OCI-LY1 (cell line): ENCODE measurements at regions not wholly inside any gene's neighbourhood (a gene's known extent, or its start where the extent isn't known, plus 50 kb on each side); places are given as distances from the start of the nearest gene placed in this dataset.
"Not testable (repeated sequence)": the region's sequence is repeated elsewhere in the genome, so short reads cannot be mapped to it uniquely, and the experiment has no call there.

Source experiments
- H2AFZ ChIP-seq: fragments of 200-600 bp; sonication (generic), shearing (Covaris generic); 2 replicates; pipeline ENCODE4 v1.6.0; 2014; ENCODE audit warnings: antibody characterized with exemption, mild to moderate bottlenecking, low read length
- H3F3A ChIP-seq: fragments of 200-600 bp; sonication (generic), shearing (Covaris generic); 2 replicates; pipeline ENCODE4 v1.6.0; 2014; ENCODE audit warnings: mild to moderate bottlenecking, antibody characterized with exemption, low read length, moderate library complexity; ENCODE audit not compliant: insufficient read depth
- H3K27ac ChIP-seq: fragments of 200-600 bp; sonication (generic); 2 replicates; pipeline ENCODE4 v1.5.1; 2014; ENCODE audit warnings: low read length, mixed run types, mild to moderate bottlenecking, low read depth; ENCODE audit not compliant: poor library complexity, severe bottlenecking
- H3K27me3 ChIP-seq: fragments of 200-600 bp; sonication (generic); 2 replicates; pipeline ENCODE4 v1.6.0; 2014; ENCODE audit warnings: antibody characterized with exemption, mild to moderate bottlenecking, low read length, moderate library complexity; ENCODE audit not compliant: insufficient read depth
- H3K36me3 ChIP-seq: fragments of 200-600 bp; sonication (generic); 2 replicates; pipeline ENCODE4 v1.6.1; 2014; ENCODE audit warnings: mild to moderate bottlenecking, antibody characterized with exemption, low read length, moderate library complexity, mixed read lengths; ENCODE audit not compliant: insufficient read depth
- H3K4me1 ChIP-seq: fragments of 200-600 bp; sonication (generic); 2 replicates; pipeline ENCODE4 v1.5.1; 2014; ENCODE audit warnings: mild to moderate bottlenecking, low read length, moderate library complexity; ENCODE audit not compliant: insufficient read depth, severe bottlenecking
- H3K4me2 ChIP-seq: fragments of 200-600 bp; sonication (generic), shearing (Covaris generic); 2 replicates; pipeline ENCODE4 v1.6.1; 2014; ENCODE audit warnings: low read length
- H3K4me3 ChIP-seq: fragments of 200-600 bp; sonication (generic); 2 replicates; pipeline ENCODE4 v1.5.1; 2014; ENCODE audit warnings: low read length, low read depth, mild to moderate bottlenecking, mixed read lengths; ENCODE audit not compliant: poor library complexity, severe bottlenecking
- H3K79me2 ChIP-seq: fragments of 200-600 bp; shearing (Covaris generic); 2 replicates; pipeline ENCODE4 v1.6.1; 2016; ENCODE audit warnings: mixed run types, low read length, mixed read lengths; ENCODE audit not compliant: insufficient read depth
- H3K9ac ChIP-seq: fragments of 200-600 bp; sonication (generic), shearing (Covaris generic); 2 replicates; pipeline ENCODE4 v1.6.1; 2014; ENCODE audit warnings: mild to moderate bottlenecking, low read length, mixed read lengths
- H3K9me2 ChIP-seq: fragments of 200-600 bp; sonication (generic), shearing (Covaris generic); 2 replicates; pipeline ENCODE4 v1.6.1; 2014; ENCODE audit warnings: low read depth, mild to moderate bottlenecking, low read length, mixed read lengths
- H3K9me3 ChIP-seq: fragments of 200-600 bp; shearing (Covaris generic); 2 replicates; pipeline ENCODE4 v1.6.1; 2014; ENCODE audit warnings: low read length, mixed read lengths
- H4K20me1 ChIP-seq: fragments of 200-600 bp; sonication (generic), shearing (Covaris generic); 2 replicates; pipeline ENCODE4 v1.6.0; 2016; ENCODE audit warnings: mild to moderate bottlenecking, low read length; ENCODE audit not compliant: insufficient read depth
- CTCF ChIP-seq: fragments of 200-600 bp; sonication (generic), shearing (Covaris generic); IDR thresholded peaks from 2 replicates; pipeline ENCODE4 v1.5.1; 2017; ENCODE audit warnings: mild to moderate bottlenecking, antibody characterized with exemption, low read length, moderate library complexity, mixed read lengths
- EZH2 ChIP-seq: fragments of 200-600 bp; sonication (generic), shearing (Covaris generic); IDR thresholded peaks from 2 replicates; pipeline ENCODE4 v1.8.0; 2017; ENCODE audit warnings: borderline replicate concordance, mixed run types, mild to moderate bottlenecking, antibody characterized with exemption, low read length, moderate library complexity, mixed read lengths

- H4K20me1 ChIP-seq: no peaks in the 10 kb centered on the region
- H3K27me3 ChIP-seq: no peaks in the 10 kb centered on the region
- no peaks in the 10 kb centered on the region for H3K9me2 ChIP-seq
- no peaks in the 10 kb centered on the region for H3K9me3 ChIP-seq
- no peak overlapping the region for H3K4me3 ChIP-seq
- no peak overlapping the region for H3K27ac ChIP-seq
- TF ChIP-seq EZH2 (no peak), CTCF (no peak)
- H3K36me3 ChIP-seq: no peaks in the 10 kb centered on the region
- H3F3A ChIP-seq: no peaks in the 10 kb centered on the region
- H3K79me2 ChIP-seq: no peaks in the 10 kb centered on the region
- H3K4me2 ChIP-seq: no peak overlapping the region
- H2AFZ ChIP-seq: no peak overlapping the region
- H3K9ac ChIP-seq: no peak overlapping the region
- H3K4me1 ChIP-seq: no peaks in the 10 kb centered on the region
Observed at GRCh38 chr18:77344786-77345500, 95.3 kb downstream of the GALR1 start.

GRCh38 chr18:77346208-77346810 is 96.7 kb downstream of the GALR1 start:
- Histone ChIP-seq H4K20me1 (no peaks in the 10 kb centered on the region), H2AFZ (no peak overlapping the region), H3K4me3 (no peak overlapping the region), H3K27ac (no peak overlapping the region), H3K36me3 (no peaks in the 10 kb centered on the region), H3K79me2 (no peaks in the 10 kb centered on the region), H3K9me2 (no peaks in the 10 kb centered on the region), H3F3A (no peaks in the 10 kb centered on the region), H3K9me3 (no peaks in the 10 kb centered on the region), H3K4me2 (no peak overlapping the region), H3K4me1 (no peaks in the 10 kb centered on the region), H3K9ac (no peak overlapping the region), H3K27me3 (no peaks in the 10 kb centered on the region)
- TF ChIP-seq EZH2 (no peak), CTCF (no peak)

GRCh38 chr18:77353349-77353748 is 103.7 kb downstream of the GALR1 start:
- H3K9ac ChIP-seq, H3K4me1 ChIP-seq, H3K9me2 ChIP-seq, H2AFZ ChIP-seq, H3K36me3 ChIP-seq, H3K79me2 ChIP-seq, H3K4me3 ChIP-seq, H3K27ac ChIP-seq, H3F3A ChIP-seq, H4K20me1 ChIP-seq, H3K4me2 ChIP-seq, H3K9me3 ChIP-seq, H3K27me3 ChIP-seq: not testable (repeated sequence)
- peak; percentile 46 for TF ChIP-seq CTCF
